GM18873 (cell line): ENCODE measurements at regions not wholly inside any gene's neighbourhood (a gene's known extent, or its start where the extent isn't known, plus 50 kb on each side); places are given as distances from the start of the nearest gene placed in this dataset.
"Not testable (repeated sequence)": the region's sequence is repeated elsewhere in the genome, so short reads cannot be mapped to it uniquely, and the experiment has no call there.

Experiments
- ATAC-seq: cut with Tn5 transposase; IDR thresholded peaks from one replicate; pipeline ENCODE4 v1.9.1; 2021; ENCODE audit warnings: mild to moderate bottlenecking, moderate library complexity, moderate number of reproducible peaks; ENCODE audit not compliant: unreplicated experiment, low FRiP score

DNA sequence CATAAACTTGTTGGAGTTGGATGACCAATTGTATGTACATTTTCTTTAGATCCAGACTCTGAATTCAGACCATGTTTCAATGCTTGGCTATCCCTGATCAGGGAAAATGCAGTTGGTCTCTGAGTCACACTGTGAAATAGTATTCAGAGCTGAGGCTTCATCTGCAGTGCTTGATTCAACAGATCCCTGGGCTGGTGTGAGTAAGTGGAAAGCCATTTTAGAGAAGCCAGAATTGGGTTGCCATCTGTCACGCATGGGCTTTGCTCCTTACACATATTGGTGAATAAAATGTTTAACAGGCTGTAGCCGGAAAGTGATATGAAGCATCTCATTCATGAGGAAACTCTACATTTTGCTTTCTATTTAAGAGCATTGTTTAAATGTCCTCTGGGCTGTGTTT is 50.0 kb upstream of the ACYP2 start:
- ATAC-seq: no peak

GRCh38 chr2:54063967-54064535 is 51.4 kb upstream of the ACYP2 start:
- no peak for ATAC-seq

GRCh38 chr2:54062401-54062800 is 53.0 kb upstream of the ACYP2 start:
- no peak for ATAC-seq

- ATAC-seq: no peak
These were observed 54.1 kb upstream of the ACYP2 start for GRCh38 chr2:54061272-54061671.

- ATAC-seq: no peak
These were observed 55.4 kb upstream of the ACYP2 start for GRCh38 chr2:54059986-54060385.

DNA sequence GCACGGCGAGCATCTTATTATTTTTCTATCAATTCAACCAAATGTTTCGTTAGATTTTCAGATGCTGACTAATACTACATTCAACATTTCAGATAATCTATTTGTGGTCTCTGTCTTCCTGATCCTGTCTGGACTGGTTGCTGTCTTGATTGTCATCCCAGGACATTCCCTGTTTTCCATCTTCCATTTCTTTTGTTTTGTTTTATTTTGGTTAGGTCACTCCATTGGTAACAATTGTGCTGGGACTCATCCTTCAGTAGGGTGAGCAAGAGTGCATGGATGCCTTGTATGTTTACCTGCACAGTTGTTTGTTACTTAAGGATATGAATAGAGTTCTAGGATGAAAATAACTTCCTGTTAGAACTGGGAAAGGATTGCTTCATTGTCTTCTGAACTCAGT is 55.9 kb upstream of the ACYP2 start:
- ATAC-seq: no peak

DNA sequence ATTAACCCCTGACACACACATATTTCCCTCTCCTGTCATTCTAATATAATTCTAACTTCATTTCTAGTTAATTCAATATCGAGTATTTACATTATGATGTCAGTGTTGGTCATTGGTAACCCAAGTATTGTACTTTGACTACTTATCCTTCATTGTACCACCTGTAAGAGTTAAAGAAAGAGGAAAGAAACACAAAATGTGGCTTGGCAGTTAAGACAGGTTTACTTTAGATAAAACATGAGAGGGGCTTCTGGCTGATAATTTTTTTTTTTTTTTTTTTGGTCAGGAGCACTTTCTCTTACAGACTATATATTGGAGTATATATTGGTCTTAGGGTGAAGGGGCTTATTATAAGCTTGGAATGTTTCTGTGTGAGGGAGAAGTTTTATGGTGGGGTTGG is 57.0 kb upstream of the ACYP2 start:
- no peak for ATAC-seq

GRCh38 chr2:54054774-54055173 is 60.6 kb upstream of the ACYP2 start:
- ATAC-seq: no peak

DNA sequence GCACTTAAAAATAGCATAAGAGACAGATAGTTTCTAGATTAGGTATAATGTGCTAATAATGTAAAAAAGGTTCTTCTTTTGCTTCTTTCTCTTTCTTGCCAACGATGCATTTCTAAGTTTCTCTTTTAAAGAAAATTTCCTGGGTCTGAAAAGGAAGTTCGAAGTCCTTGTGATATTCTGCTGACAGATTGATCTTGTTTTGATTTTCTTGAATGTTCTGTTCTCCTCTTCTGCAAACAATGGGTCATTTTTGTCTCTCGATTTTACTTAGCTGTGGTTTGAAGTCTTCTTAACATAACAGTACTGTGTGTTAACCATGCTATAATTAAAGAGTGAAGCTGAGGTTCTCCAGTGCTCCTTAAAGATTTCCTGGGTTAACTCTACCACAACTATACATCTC is 61.1 kb upstream of the ACYP2 start:
- peak; percentile 84 for ATAC-seq

- peak; percentile 31 for ATAC-seq
These were observed 61.6 kb upstream of the ACYP2 start for GRCh38 chr2:54053830-54054229.

- ATAC-seq: no peak
These were observed 62.3 kb upstream of the ACYP2 start for GRCh38 chr2:54052825-54053718.

GRCh38 chr2:54050445-54050844 is 65.0 kb upstream of the ACYP2 start:
- ATAC-seq: no peak

- no peak for ATAC-seq
These were observed 66.0 kb upstream of the ACYP2 start for GRCh38 chr2:54049365-54049764.

DNA sequence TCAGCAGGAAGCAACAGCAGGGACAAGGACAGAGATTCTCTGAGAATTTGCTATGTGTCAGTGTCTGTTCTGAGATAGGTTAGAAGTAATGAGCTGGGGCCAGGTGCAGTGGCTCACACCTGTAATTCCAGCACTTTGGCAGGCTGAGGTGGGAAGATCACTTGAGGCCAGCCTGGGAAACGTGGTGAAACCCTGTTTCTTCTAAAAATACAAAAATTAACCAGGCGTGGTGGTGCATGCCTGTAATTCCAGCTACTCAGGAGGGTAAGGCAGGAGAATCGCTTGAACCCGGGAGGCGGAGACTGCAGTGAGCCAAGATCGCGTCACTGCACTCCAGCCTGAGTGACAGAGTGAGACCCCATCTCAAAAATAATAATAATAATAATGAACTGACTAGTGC is 66.5 kb upstream of the ACYP2 start:
- ATAC-seq: not testable (repeated sequence)

- ATAC-seq: no peak
These were observed 67.2 kb upstream of the ACYP2 start for GRCh38 chr2:54048117-54048785.

DNA sequence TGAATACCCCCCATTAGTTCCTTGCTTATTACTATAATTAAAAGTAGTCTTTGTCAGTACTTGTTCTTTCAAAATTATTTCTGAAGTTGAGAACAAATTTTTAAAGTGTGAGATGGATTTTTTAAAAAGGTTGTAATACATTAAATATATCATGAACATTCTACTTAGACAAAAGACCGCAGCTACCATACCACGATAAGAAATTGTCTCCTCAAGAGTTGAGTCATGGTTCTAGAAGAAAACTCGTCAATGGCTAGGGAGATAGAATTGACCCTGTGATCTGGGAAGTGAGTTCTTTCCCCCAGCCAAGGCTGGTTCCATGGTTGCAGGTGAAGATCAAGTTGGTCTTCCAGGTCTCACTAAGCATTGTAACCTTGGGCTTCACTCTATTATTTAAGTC is 67.8 kb upstream of the ACYP2 start:
- ATAC-seq: no peak

DNA sequence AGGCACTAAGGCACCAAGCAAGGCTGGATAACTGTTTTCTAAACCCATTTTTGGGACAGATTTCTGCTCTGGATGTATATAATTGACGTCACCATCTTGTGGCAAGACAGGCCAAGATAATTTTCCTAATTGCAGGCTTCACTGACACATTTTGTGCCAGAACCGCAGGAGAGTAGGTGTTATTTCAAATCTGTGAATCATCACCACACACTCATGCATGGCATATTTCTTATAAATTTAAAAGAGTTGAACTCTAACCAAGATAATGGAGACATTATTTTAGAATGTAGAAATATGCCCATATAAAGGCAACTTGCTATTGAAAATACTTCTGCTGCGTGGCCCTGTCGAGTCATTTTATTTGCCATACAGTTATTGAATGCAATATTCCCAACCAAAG is 68.3 kb upstream of the ACYP2 start:
- no peak for ATAC-seq

DNA sequence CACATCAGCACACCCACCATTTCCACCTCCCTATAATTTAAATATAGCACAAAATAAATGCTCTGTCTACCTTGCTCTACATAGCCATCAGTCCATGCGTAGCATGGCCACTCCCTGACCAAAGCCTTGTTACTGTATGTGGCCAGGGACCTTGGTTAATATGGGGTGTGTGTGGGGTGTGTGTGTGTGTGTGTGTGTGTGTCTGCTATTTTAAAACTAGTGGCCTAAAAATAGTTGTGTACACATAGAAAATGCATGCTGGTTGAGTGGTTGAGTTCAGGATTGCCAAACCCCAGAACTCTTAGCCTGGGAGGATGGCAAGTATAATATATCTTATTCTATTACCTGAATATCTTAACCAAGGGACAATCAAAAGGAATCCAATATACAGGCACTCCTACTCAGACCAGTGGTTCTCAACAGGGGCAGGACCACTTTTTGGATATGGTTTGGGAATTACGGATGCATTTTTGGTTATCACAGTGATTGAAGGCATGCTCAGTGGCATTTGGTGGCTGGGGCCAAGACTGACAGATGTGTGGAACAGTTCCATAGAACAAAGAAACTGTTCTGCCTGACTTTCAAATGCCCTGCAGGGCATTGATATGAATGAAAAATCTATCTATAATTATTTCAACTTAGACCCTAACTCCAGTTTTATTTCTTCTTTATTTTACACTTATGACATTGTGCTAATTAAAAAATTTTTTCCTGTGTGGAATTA is 72.3 kb upstream of the PSME4 start:
- no peak for ATAC-seq

DNA sequence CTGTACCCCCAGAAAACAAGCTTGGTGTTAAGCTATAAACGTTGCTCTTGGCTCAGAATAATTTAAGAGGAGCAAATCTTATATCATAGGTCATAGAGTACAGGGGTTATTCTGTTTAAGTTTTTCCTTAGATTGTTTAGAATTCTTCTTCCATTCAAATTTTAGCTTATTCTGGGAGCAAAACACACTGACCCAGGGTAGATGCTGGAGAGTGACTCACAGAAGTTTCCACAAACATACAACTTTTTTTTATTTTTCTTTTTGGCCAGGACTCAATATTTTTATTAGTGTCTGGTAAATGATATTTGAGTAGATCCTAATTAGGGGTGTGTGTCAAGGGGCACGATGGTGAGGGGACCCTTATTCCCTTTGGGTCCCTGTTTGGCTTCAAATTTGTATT is 71.5 kb upstream of the PSME4 start:
- no peak for ATAC-seq

DNA sequence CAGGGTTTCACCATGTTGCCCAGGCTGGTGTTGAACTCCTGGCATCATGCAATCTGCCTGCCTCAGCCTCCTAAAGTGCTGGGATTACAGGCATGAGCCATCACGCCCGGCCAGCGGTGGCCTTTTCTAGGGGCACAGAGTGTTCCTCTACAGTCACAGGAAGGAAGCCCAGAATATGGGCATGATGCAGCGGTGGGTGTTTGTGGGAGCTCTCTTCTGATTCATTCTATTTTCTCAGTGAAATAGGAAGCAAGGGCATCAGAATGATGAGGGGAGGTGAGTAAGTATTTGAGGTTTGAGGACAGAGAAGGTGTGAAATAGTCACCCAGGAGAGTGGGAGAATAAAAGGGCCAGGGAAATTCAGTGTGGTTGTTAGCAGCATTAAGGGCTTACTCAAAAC is 70.3 kb upstream of the PSME4 start:
- no peak for ATAC-seq

DNA sequence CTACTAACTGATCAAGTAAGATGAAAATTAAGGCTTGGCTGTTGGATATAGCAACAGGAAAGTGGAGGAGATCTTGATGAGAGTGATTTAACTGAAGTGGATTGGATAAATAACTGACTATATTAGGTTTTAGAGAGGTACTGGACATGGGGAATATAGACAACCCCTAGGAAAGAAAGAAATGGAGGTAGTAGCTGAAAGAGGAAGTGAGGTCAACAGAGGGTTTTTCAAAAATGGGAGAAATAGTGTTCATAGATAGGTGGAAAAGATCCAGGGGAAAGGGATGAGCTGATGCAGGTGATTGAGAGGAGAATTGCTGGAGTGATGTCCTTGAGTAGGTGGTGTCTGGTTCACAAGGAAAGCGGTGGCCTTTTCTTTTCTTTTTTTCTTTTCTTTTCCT is 69.9 kb upstream of the PSME4 start:
- ATAC-seq: no peak
